ENCODE measurements at regions not wholly inside any gene's neighbourhood (a gene's known extent, or its start where the extent isn't known, plus 50 kb on each side); places are given as distances from the start of the nearest gene placed in this dataset.

- TF ChIP-seq, protein P1, sequence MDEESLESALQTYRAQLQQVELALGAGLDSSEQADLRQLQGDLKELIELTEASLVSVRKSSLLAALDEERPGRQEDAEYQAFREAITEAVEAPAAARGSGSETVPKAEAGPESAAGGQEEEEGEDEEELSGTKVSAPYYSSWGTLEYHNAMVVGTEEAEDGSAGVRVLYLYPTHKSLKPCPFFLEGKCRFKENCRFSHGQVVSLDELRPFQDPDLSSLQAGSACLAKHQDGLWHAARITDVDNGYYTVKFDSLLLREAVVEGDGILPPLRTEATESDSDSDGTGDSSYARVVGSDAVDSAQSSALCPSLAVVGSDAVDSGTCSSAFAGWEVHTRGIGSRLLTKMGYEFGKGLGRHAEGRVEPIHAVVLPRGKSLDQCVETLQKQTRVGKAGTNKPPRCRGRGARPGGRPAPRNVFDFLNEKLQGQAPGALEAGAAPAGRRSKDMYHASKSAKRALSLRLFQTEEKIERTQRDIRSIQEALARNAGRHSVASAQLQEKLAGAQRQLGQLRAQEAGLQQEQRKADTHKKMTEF (CRISPR knock-in tag; IDR thresholded peaks at IDR 0.05), result no peak
- no peak for TF ChIP-seq NR3C1 (CRISPR knock-in tag; IDR thresholded peaks at IDR 0.05)
- TF ChIP-seq, protein P2, sequence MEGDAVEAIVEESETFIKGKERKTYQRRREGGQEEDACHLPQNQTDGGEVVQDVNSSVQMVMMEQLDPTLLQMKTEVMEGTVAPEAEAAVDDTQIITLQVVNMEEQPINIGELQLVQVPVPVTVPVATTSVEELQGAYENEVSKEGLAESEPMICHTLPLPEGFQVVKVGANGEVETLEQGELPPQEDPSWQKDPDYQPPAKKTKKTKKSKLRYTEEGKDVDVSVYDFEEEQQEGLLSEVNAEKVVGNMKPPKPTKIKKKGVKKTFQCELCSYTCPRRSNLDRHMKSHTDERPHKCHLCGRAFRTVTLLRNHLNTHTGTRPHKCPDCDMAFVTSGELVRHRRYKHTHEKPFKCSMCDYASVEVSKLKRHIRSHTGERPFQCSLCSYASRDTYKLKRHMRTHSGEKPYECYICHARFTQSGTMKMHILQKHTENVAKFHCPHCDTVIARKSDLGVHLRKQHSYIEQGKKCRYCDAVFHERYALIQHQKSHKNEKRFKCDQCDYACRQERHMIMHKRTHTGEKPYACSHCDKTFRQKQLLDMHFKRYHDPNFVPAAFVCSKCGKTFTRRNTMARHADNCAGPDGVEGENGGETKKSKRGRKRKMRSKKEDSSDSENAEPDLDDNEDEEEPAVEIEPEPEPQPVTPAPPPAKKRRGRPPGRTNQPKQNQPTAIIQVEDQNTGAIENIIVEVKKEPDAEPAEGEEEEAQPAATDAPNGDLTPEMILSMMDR (CRISPR knock-in tag; IDR thresholded peaks at IDR 0.05), result no peak
- no peak for TF ChIP-seq CENPX (CRISPR knock-in tag; IDR thresholded peaks at IDR 0.05)
- TF ChIP-seq HOXD1 (CRISPR knock-in tag; IDR thresholded peaks at IDR 0.05), result no peak
- TF ChIP-seq MLX (CRISPR knock-in tag; IDR thresholded peaks at IDR 0.05), result no peak
- no peak for TF ChIP-seq GABPB1 (CRISPR knock-in tag; IDR thresholded peaks at IDR 0.05)
- TF ChIP-seq, protein P3, sequence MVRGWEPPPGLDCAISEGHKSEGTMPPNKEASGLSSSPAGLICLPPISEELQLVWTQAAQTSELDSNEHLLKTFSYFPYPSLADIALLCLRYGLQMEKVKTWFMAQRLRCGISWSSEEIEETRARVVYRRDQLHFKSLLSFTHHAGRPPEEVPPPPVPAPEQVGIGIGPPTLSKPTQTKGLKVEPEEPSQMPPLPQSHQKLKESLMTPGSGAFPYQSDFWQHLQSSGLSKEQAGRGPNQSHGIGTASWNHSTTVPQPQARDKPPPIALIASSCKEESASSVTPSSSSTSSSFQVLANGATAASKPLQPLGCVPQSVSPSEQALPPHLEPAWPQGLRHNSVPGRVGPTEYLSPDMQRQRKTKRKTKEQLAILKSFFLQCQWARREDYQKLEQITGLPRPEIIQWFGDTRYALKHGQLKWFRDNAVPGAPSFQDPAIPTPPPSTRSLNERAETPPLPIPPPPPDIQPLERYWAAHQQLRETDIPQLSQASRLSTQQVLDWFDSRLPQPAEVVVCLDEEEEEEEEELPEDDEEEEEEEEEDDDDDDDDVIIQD (CRISPR knock-in tag; IDR thresholded peaks at IDR 0.05; ENCODE audit: low read depth), result no peak
- TF ChIP-seq ZNF839 (CRISPR knock-in tag; IDR thresholded peaks at IDR 0.05; ENCODE audit: borderline replicate concordance), result no peak
- TF ChIP-seq FOXC1 (CRISPR knock-in tag; IDR thresholded peaks at IDR 0.05; ENCODE audit: borderline replicate concordance), result no peak
- TF ChIP-seq ZFAT (CRISPR knock-in tag; conservative IDR thresholded peaks at IDR 0.05), result no peak
- no peak for TF ChIP-seq ZBTB42 (CRISPR knock-in tag; IDR thresholded peaks at IDR 0.05)
- no peak for TF ChIP-seq BCL6 (CRISPR knock-in tag; IDR thresholded peaks at IDR 0.05)
Observed at GRCh38 chr20:43384101-43384940, 73.4 kb upstream of the SRSF6 start.

Data from HepG2 (cell line).